Hepatocyte (in vitro differentiated cells): ENCODE measurements at regions not wholly inside any gene's neighbourhood (a gene's known extent, or its start where the extent isn't known, plus 50 kb on each side); places are given as distances from the start of the nearest gene placed in this dataset.

Experiments used
- EZH2 ChIP-seq: fragments of 200-600 bp; sonication (generic); IDR thresholded peaks from 2 replicates; pipeline ENCODE4 v1.6.1; 2016; ENCODE audit warnings: antibody characterized with exemption, mild to moderate bottlenecking, borderline replicate concordance
- EZH2phosphoT487 ChIP-seq: fragments of 200-600 bp; sonication (generic); IDR thresholded peaks from one replicate; pipeline ENCODE4 v1.6.1; 2018; ENCODE audit warnings: antibody characterized with exemption, mild to moderate bottlenecking, low read depth, moderate library complexity; ENCODE audit not compliant: unreplicated experiment, severe bottlenecking
- TF ChIP-seq, protein P1 (sequence below): fragments of 200-600 bp; sonication (generic); IDR thresholded peaks from 2 replicates; pipeline ENCODE4 v1.5.1; 2016; ENCODE audit warnings: antibody characterized with exemption, mild to moderate bottlenecking; ENCODE audit not compliant: poor library complexity

DNA sequence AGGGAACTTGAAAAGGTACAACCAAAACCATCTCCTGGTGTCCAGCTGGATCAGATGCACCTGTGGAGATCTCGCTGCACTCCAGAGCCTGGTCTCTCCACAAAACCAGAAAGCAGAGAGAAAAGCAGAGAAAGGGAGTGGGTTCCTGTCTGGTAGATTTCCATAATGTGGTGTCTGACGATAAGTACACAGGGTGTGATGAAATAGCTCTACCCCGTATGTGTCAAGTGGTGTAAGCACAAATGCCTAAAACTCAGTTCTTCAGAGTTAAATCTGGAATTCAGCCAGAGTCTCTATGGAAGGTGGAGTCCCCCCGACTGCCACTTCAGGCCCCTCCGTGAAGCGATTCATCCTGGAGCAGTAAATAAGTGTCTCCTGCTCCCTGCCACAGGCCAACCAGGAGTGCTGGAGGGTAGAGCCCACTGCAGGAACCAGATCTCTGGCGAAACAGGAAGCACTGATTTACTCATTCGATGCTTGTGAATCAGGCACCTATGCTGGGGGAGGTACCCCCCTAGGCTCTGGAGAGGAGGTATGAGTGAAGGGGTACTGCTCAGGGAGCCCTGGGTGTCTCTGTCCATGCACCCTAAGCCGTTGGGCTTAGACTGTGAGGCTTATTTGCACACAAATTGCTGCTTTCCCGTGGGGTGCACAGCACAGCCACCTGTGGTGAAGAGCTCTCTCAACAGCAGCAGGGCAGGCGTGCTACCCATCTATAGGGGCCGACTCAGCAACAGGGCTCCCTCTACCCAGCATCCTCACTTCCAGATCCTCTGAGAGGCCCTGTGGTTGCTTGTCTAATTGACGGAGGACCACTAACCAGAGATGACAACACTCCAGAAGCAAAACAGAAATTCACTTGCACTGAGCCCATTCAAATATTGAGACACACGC, 97.1 kb upstream of the MYOCD start:
- TF ChIP-seq, protein P1, sequence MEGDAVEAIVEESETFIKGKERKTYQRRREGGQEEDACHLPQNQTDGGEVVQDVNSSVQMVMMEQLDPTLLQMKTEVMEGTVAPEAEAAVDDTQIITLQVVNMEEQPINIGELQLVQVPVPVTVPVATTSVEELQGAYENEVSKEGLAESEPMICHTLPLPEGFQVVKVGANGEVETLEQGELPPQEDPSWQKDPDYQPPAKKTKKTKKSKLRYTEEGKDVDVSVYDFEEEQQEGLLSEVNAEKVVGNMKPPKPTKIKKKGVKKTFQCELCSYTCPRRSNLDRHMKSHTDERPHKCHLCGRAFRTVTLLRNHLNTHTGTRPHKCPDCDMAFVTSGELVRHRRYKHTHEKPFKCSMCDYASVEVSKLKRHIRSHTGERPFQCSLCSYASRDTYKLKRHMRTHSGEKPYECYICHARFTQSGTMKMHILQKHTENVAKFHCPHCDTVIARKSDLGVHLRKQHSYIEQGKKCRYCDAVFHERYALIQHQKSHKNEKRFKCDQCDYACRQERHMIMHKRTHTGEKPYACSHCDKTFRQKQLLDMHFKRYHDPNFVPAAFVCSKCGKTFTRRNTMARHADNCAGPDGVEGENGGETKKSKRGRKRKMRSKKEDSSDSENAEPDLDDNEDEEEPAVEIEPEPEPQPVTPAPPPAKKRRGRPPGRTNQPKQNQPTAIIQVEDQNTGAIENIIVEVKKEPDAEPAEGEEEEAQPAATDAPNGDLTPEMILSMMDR, result no peak
- no peak for TF ChIP-seq EZH2phosphoT487
- TF ChIP-seq EZH2, result no peak
